IMR-90 (cell line): ENCODE measurements at regions not wholly inside any gene's neighbourhood (a gene's known extent, or its start where the extent isn't known, plus 50 kb on each side); places are given as distances from the start of the nearest gene placed in this dataset.

Experiments used
- ATAC-seq: fragments of 200-7000 bp; cut with Tn5 transposase; 2 replicates; pipeline ENCODE4 v1.9.1; 2020; ENCODE audit warnings: low read depth, mild to moderate bottlenecking, moderate library complexity
- BruUV-seq: library from RNA; stranded (reverse); fragments of 400-500 nt; replicated peaks from 2 replicates; lab custom pipeline; 2021; lab: Mats Ljungman, UMichigan
- CTCF ChIA-PET: fragments of 300-600 bp; formaldehyde crosslinking; extraction: SDS; loops from one replicate; lab custom pipeline; 2021; ENCODE audit warnings: antibody characterized with exemption; lab: Yijun Ruan, JAX
- POLR2A ChIA-PET: fragments of 300-600 bp; sonication (Branson Sonifier 250); formaldehyde crosslinking; loops from one replicate; lab custom pipeline; 2022; ENCODE audit warnings: antibody characterized with exemption; ENCODE audit not compliant: unreplicated experiment; lab: Charles Lee
- DNase-seq: peaks from one replicate; pipeline ENCODE4 v3.0.0; 2013
- H2AFZ ChIP-seq: replicated peaks from 2 replicates; pipeline ENCODE3; 2013; ENCODE audit warnings: low read length, mild to moderate bottlenecking; ENCODE audit not compliant: poor library complexity
- H2AK5ac ChIP-seq: 2 replicates; pipeline ENCODE4 v1.6.1; 2013; ENCODE audit warnings: low read depth, low read length, inconsistent platforms
- H2AK9ac ChIP-seq: replicated peaks from 2 replicates; pipeline ENCODE3; 2013; ENCODE audit warnings: mild to moderate bottlenecking, low read depth, low read length, moderate library complexity; ENCODE audit not compliant: poor library complexity
- H2BK120ac ChIP-seq: 2 replicates; pipeline ENCODE4 v1.6.1; 2013; ENCODE audit warnings: low read depth, low read length, inconsistent platforms
- H2BK15ac ChIP-seq: 3 replicates; pipeline ENCODE4 v1.6.1; 2013; ENCODE audit warnings: low read depth, low read length, inconsistent platforms
- H2BK20ac ChIP-seq: 2 replicates; pipeline ENCODE4 v1.6.1; 2013; ENCODE audit warnings: low read depth, mild to moderate bottlenecking, inconsistent platforms, low read length, moderate library complexity
- H2BK5ac ChIP-seq: 2 replicates; pipeline ENCODE4 v1.6.1; 2013; ENCODE audit warnings: mild to moderate bottlenecking, low read depth, low read length, inconsistent platforms; ENCODE audit not compliant: poor library complexity, severe bottlenecking
- H3K14ac ChIP-seq: replicated peaks from 2 replicates; pipeline ENCODE4 v1.6.1; 2013; ENCODE audit warnings: low read depth, low read length, inconsistent platforms
- H3K18ac ChIP-seq: 2 replicates; pipeline ENCODE4 v1.6.1; 2013; ENCODE audit warnings: low read depth, low read length, control low read depth
- H3K23ac ChIP-seq: 2 replicates; pipeline ENCODE4 v1.6.1; 2013; ENCODE audit warnings: low read depth, low read length, inconsistent platforms
- H3K27ac ChIP-seq: 2 replicates; pipeline ENCODE4 v1.5.1; 2013; ENCODE audit warnings: mild to moderate bottlenecking, control low read depth, low read length; ENCODE audit not compliant: insufficient read depth
- H3K27me3 ChIP-seq: 2 replicates; pipeline ENCODE4 v1.6.1; 2013; ENCODE audit warnings: low read length; ENCODE audit not compliant: control insufficient read depth, insufficient read depth
- H3K36me3 ChIP-seq: 2 replicates; pipeline ENCODE4 v1.6.1; 2013; ENCODE audit warnings: low read length, mixed read lengths; ENCODE audit not compliant: control insufficient read depth, insufficient read depth
- H3K4ac ChIP-seq: 2 replicates; pipeline ENCODE4 v1.6.1; 2013; ENCODE audit warnings: low read depth, low read length, inconsistent platforms
- H3K4me1 ChIP-seq: 2 replicates; pipeline ENCODE4 v1.6.1; 2013; ENCODE audit warnings: low read length, mixed read lengths; ENCODE audit not compliant: control insufficient read depth, insufficient read depth
- H3K4me2 ChIP-seq: 2 replicates; pipeline ENCODE4 v1.6.1; 2013; ENCODE audit warnings: low read depth, mild to moderate bottlenecking, control low read depth, low read length, moderate library complexity
- H3K4me3 ChIP-seq: 2 replicates; pipeline ENCODE4 v1.5.1; 2013; ENCODE audit warnings: low read depth, mild to moderate bottlenecking, control low read depth, low read length, moderate library complexity; ENCODE audit not compliant: insufficient read depth
- H3K56ac ChIP-seq: 2 replicates; pipeline ENCODE4 v1.6.1; 2013; ENCODE audit warnings: low read length, inconsistent platforms; ENCODE audit not compliant: insufficient read depth; ENCODE audit errors: extremely low read depth
- H3K79me1 ChIP-seq, 2 experiments: 2 replicates each; pipeline ENCODE4 v1.6.1; 2013; ENCODE audit warnings: low read length in 2 of 2, inconsistent platforms in 1 of 2, low read depth in 1 of 2
- H3K9ac ChIP-seq: 2 replicates; pipeline ENCODE4 v1.6.1; 2013; ENCODE audit warnings: low read depth, low read length, control low read depth
- H3K9me1 ChIP-seq: 2 replicates; pipeline ENCODE4 v1.6.1; 2013; ENCODE audit warnings: low read length, inconsistent platforms; ENCODE audit not compliant: insufficient read depth
- H3K9me3 ChIP-seq: 2 replicates; pipeline ENCODE4 v1.6.1; 2013; ENCODE audit warnings: low read length; ENCODE audit not compliant: control insufficient read depth, insufficient read depth
- H4K20me1 ChIP-seq: 2 replicates; pipeline ENCODE4 v1.6.1; 2013; ENCODE audit warnings: low read length, inconsistent platforms; ENCODE audit not compliant: insufficient read depth
- H4K5ac ChIP-seq: 2 replicates; pipeline ENCODE4 v1.6.1; 2013; ENCODE audit warnings: mild to moderate bottlenecking, low read depth, low read length, control low read depth
- H4K8ac ChIP-seq, 2 experiments: 2 replicates each; pipeline ENCODE4 v1.6.1; 2013; ENCODE audit warnings: low read depth in 2 of 2, low read length in 2 of 2, control low read depth in 1 of 2, inconsistent platforms in 1 of 2
- H4K91ac ChIP-seq: 2 replicates; pipeline ENCODE4 v1.6.1; 2013; ENCODE audit warnings: low read depth, low read length, inconsistent platforms; ENCODE audit not compliant: insufficient read depth
- CHD1 ChIP-seq: IDR thresholded peaks from 2 replicates; pipeline ENCODE4 v1.6.1; 2012; ENCODE audit warnings: low read depth, low read length, improper control_type of control experiment
- CTCF ChIP-seq: conservative IDR thresholded peaks from 2 replicates; pipeline ENCODE4 v1.5.1; 2012; ENCODE audit warnings: mild to moderate bottlenecking, low read depth, low read length, improper control_type of control experiment
- ELK1 ChIP-seq: fragments of 150-350 bp; IDR thresholded peaks from 2 replicates; pipeline ENCODE4 v1.6.1; 2016; ENCODE audit warnings: low read depth, mild to moderate bottlenecking, low read length, moderate library complexity, borderline replicate concordance
- FOS ChIP-seq: fragments of 150-350 bp; IDR thresholded peaks from 2 replicates; pipeline ENCODE4 v1.6.1; 2016; ENCODE audit warnings: low read depth, low read length
- MAFK ChIP-seq: IDR thresholded peaks from 2 replicates; pipeline ENCODE4 v1.6.1; 2012; ENCODE audit warnings: low read depth, low read length, improper control_type of control experiment
- MXI1 ChIP-seq: IDR thresholded peaks from 2 replicates; pipeline ENCODE4 v1.6.1; 2012; ENCODE audit warnings: low read depth, mild to moderate bottlenecking, low read length, moderate library complexity, borderline replicate concordance
- RAD21 ChIP-seq: IDR thresholded peaks from 2 replicates; pipeline ENCODE4 v1.6.1; 2012; ENCODE audit warnings: low read length, improper control_type of control experiment
- RFX5 ChIP-seq: IDR thresholded peaks from 2 replicates; pipeline ENCODE4 v1.8.0; 2012; ENCODE audit warnings: low read depth, mild to moderate bottlenecking, low read length, moderate library complexity
- SMC3 ChIP-seq: fragments of 150-350 bp; IDR thresholded peaks from 2 replicates; pipeline ENCODE4 v1.6.1; 2016; ENCODE audit warnings: low read depth, mild to moderate bottlenecking, antibody characterized with exemption, low read length, moderate library complexity
- USF2 ChIP-seq: fragments of 150-350 bp; IDR thresholded peaks from 2 replicates; pipeline ENCODE4 v1.6.1; 2017; ENCODE audit warnings: mild to moderate bottlenecking, antibody characterized with exemption, low read length, low read depth
- WGBS, 2 experiments: methylation state at CpG; one replicate each; pipeline versions ENCODE4 v1.1.5 to v1.1.7; 2013; ENCODE audit warnings: missing lambda C conversion rate in 2 of 2; ENCODE audit not compliant: insufficient read length in 1 of 2; ENCODE audit errors: extremely low coverage in 2 of 2; 5-methylcytosine and 5-hydroxymethylcytosine counted together
- dilution Hi-C: fragments of 300-500 bp; cut with HindIII; formaldehyde crosslinking; loops from one replicate; pipeline ENCODE4 v1.14.3; 2018; ENCODE audit warnings: low sequenced_read_pairs; ENCODE audit not compliant: unreplicated experiment
- in situ Hi-C: fragments of 300-500 bp; cut with MboI; formaldehyde crosslinking; loops from 3 replicates; pipeline ENCODE4 v1.14.3; 2019; ENCODE audit warnings: low sequenced_read_pairs, inconsistent platforms, mixed read lengths
- intact Hi-C: fragments of 100-400 bp; cut with micrococcal nuclease; formaldehyde crosslinking; loops from 2 replicates; pipeline ENCODE4 v1.10.0; 2022

GRCh38 chr2:39608263-39608575 lies 57.5 kb upstream of the TMEM178A start:
- Histone ChIP-seq H3K4me2 (no peak overlapping the region), H3K9me1 (no peaks in the 10 kb centered on the region; the same call in 1 of the 2 replicates), H3K14ac (no peak overlapping the region), H3K4ac (no peak overlapping the region), H3K56ac (no peak overlapping the region), H2AK5ac (no peak overlapping the region), H2AK9ac (no peak overlapping the region), H3K36me3 (no peaks in the 10 kb centered on the region), H3K18ac (no peak overlapping the region), H4K8ac (no peak overlapping the region), H3K23ac (no peak overlapping the region), H4K5ac (no peak overlapping the region), H3K9ac (no peak overlapping the region), H2BK5ac (no peak overlapping the region), H3K4me1 (peaks cover 2% of the 10 kb centered on the region; the same call in 1 of the 2 replicates), H2BK15ac (no peak overlapping the region), H2BK120ac (no peak overlapping the region), H3K27me3 (peaks cover 4% of the 10 kb centered on the region; the same call in 1 of the 2 replicates), H4K20me1 (no peaks in the 10 kb centered on the region), H3K9me3 (no peaks in the 10 kb centered on the region), H4K91ac (no peak overlapping the region), H3K79me1 (no peaks in the 10 kb centered on the region), H2AFZ (no peak overlapping the region), H3K4me3 (no peak overlapping the region), H3K27ac (no peak overlapping the region), H2BK20ac (no peak overlapping the region)
- in situ Hi-C loops (no loop called here), dilution Hi-C loops (no loop called here), intact Hi-C loops (no loop called here)
- no CpG with 5 or more reads among the region's 4 CpGs for WGBS, 2 experiments
- no TSS peak for BruUV-seq
- CTCF ChIA-PET = interaction anchor here (1.1 kb wide), 1 partner anchor 14 kb away, joined by 3 read pairs; no protein-coding TSS in a partner anchor
- TF ChIP-seq FOS = no peak
- no peak for TF ChIP-seq RAD21
- TF ChIP-seq MXI1 = no peak
- TF ChIP-seq USF2 = no peak
- TF ChIP-seq RFX5 = no peak
- TF ChIP-seq CTCF = no peak
- TF ChIP-seq MAFK = no peak
- TF ChIP-seq ELK1 = no peak
- TF ChIP-seq SMC3 = no peak
- TF ChIP-seq CHD1 = no peak
- POLR2A ChIA-PET = no interaction called here
- DNase-seq (no peak), ATAC-seq (no peak)
